Muscle of leg (tissue), 3 donors: ENCODE measurements at regions not wholly inside any gene's neighbourhood (a gene's known extent, or its start where the extent isn't known, plus 50 kb on each side); places are given as distances from the start of the nearest gene placed in this dataset.

ENCODE experiments used
- DNase-seq: peaks from one replicate; pipeline ENCODE4 v3.0.0; 2013
- H3K27ac ChIP-seq: one replicate; pipeline ENCODE4 v1.5.1; 2013; ENCODE audit warnings: mild to moderate bottlenecking, low read length, control low read depth
- H3K27me3 ChIP-seq: one replicate; pipeline ENCODE4 v1.6.1; 2013; ENCODE audit warnings: low read length; ENCODE audit not compliant: control insufficient read depth, insufficient read depth
- H3K36me3 ChIP-seq: one replicate; pipeline ENCODE4 v1.6.1; 2013; ENCODE audit warnings: low read length; ENCODE audit not compliant: control insufficient read depth, insufficient read depth
- H3K4me1 ChIP-seq: one replicate; pipeline ENCODE4 v1.6.1; 2013; ENCODE audit warnings: low read length; ENCODE audit not compliant: control insufficient read depth, insufficient read depth
- H3K4me3 ChIP-seq: one replicate; pipeline ENCODE4 v1.5.1; 2013; ENCODE audit warnings: low read length, control low read depth
- H3K9me3 ChIP-seq: replicated peaks from 2 replicates; pipeline ENCODE4 v1.6.1; 2013; ENCODE audit warnings: low read depth, low read length; ENCODE audit not compliant: control insufficient read depth
- WGBS: methylation state at CpG from one replicate; pipeline ENCODE4 v1.1.5; 2013; ENCODE audit warnings: missing lambda C conversion rate; ENCODE audit not compliant: insufficient coverage; 5-methylcytosine and 5-hydroxymethylcytosine counted together

- WGBS: no CpG with 5 or more reads among the region's 1 CpG
- no peaks in the 10 kb centered on the region for H3K36me3 ChIP-seq
- no peaks in the 10 kb centered on the region for H3K4me1 ChIP-seq
- peak overlapping the region; percentile 29 for H3K27ac ChIP-seq
- no peak overlapping the region for H3K4me3 ChIP-seq
- H3K9me3 ChIP-seq: no peaks in the 10 kb centered on the region
- H3K27me3 ChIP-seq: no peaks in the 10 kb centered on the region
- DNase-seq: peak; percentile 50
Observed at GRCh38 chr12:84691266-84691665, 221.3 kb downstream of the SLC6A15 start.

DNA sequence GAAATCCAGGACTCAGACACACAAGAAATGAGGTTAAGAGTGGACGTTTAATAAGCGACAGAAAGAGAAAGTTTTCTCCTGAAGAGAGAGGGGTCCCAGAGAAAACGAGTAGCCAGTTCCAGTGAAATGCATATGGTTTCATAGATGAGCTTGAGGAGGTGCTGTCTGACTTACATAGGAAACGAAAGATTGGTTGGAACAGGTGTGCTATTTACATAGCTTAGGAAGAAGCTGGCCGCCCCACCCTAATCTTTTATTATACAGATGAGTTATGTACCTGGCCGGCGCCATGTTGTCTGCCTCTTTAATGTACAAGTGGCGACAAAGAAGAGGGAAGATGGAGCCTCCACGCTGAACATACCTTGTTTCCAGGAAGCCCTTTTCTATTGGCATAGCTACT lies 223.0 kb downstream of the SLC6A15 start:
- Histone ChIP-seq H3K4me1 (no peaks in the 10 kb centered on the region), H3K27ac (no peak overlapping the region), H3K9me3 (no peaks in the 10 kb centered on the region), H3K36me3 (no peaks in the 10 kb centered on the region), H3K27me3 (no peaks in the 10 kb centered on the region), H3K4me3 (no peak overlapping the region)
- no peak for DNase-seq
- WGBS: 78% methylated on average over 4 of the region's 9 CpGs

DNA sequence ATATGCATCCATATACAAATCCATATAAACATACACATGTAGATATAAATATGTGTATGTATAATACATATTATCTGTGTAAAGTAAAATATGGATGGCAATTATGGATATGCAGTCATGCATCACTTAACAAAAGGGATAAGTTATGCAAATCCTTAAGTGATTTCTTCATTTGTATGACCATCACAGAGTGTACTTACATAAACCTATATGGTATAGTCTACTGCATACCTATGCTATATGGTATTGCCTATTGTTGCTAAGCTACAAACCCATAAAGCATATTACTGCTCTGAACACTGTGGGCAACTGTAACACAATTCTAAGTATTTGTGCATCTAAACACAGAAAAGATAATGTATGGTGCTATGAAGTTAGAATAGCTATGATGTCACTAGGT lies 227.2 kb downstream of the SLC6A15 start:
- no peaks in the 10 kb centered on the region for H3K4me1 ChIP-seq
- H3K36me3 ChIP-seq: no peaks in the 10 kb centered on the region
- DNase-seq: no peak
- no peaks in the 10 kb centered on the region for H3K9me3 ChIP-seq
- H3K27me3 ChIP-seq: no peaks in the 10 kb centered on the region
- H3K4me3 ChIP-seq: no peak overlapping the region
- H3K27ac ChIP-seq: no peak overlapping the region

DNA sequence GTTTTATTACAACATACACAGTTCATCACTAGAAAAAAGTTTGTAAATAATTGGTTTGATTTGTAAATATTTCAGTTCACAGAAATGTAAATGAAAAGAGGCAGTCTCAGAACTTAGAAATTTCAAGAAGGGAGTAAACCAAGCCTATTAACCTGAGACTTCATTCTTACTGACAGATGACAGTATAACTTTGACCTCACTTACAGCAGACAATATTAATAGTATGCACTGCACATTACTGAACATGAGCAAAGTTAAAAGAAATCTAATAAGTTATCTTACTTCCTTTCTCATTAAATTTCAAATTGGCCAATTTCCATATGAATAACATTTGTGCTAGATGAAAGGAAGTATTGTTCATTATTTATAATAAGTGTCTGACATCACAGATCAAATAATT lies 235.8 kb downstream of the SLC6A15 start:
- H3K4me1 ChIP-seq: no peaks in the 10 kb centered on the region
- no peaks in the 10 kb centered on the region for H3K27me3 ChIP-seq
- no peak overlapping the region for H3K4me3 ChIP-seq
- no peak overlapping the region for H3K27ac ChIP-seq
- H3K9me3 ChIP-seq: no peaks in the 10 kb centered on the region
- no peaks in the 10 kb centered on the region for H3K36me3 ChIP-seq
- no peak for DNase-seq

DNA sequence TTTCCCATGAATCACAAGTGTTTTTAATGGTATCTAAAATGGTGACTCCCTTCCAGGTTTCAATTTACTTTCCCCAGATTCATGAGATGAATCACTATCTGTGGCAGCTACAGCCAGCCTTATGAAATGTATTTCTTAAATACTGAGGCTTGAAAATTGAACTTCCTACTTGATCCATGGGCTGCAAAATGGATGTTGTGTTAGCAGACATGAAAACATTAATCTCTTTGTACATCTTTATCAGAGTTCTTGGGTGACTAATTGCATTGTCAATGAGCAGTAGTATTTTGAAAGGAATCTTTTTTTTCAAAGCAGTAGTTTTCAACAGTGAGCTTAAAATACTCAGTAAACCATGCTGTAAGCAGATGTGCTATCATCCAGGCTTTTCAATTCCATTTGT lies 250.8 kb downstream of the SLC6A15 start:
- no peaks in the 10 kb centered on the region for H3K9me3 ChIP-seq
- no peak for DNase-seq
- H3K4me3 ChIP-seq: no peak overlapping the region
- no peaks in the 10 kb centered on the region for H3K27me3 ChIP-seq
- H3K4me1 ChIP-seq: no peaks in the 10 kb centered on the region
- no peak overlapping the region for H3K27ac ChIP-seq
- no peaks in the 10 kb centered on the region for H3K36me3 ChIP-seq

DNA sequence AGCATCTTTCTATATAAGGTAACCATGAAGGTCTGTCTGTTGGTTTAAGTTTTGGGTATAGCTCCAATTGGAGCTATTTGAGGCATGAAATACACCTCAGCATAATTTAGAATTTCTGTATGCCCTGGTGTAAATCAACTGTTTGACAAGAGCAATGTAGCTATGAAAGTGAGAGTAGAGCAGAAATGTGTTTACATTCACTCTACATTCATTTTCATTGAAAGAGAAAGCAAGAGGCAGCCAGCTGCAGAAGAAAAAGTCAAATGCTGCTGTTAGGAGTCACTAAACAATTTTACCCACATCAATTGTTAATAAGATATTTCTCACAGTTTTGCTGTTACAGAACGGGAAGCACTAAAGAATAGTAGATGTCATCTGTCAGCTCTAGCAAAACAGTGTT lies 252.5 kb downstream of the SLC6A15 start:
- H3K4me3 ChIP-seq: no peak overlapping the region
- H3K36me3 ChIP-seq: no peaks in the 10 kb centered on the region
- H3K27me3 ChIP-seq: no peaks in the 10 kb centered on the region
- no peak overlapping the region for H3K27ac ChIP-seq
- no peaks in the 10 kb centered on the region for H3K4me1 ChIP-seq
- DNase-seq: no peak
- no CpG with 5 or more reads among the region's 1 CpG for WGBS
- H3K9me3 ChIP-seq: no peaks in the 10 kb centered on the region

- no peak overlapping the region for H3K27ac ChIP-seq
- no peak overlapping the region for H3K4me3 ChIP-seq
- no peaks in the 10 kb centered on the region for H3K36me3 ChIP-seq
- no CpG with 5 or more reads among the region's 2 CpGs for WGBS
- no peaks in the 10 kb centered on the region for H3K9me3 ChIP-seq
- no peaks in the 10 kb centered on the region for H3K4me1 ChIP-seq
- H3K27me3 ChIP-seq: no peaks in the 10 kb centered on the region
- DNase-seq: no peak
Observed at GRCh38 chr12:84658877-84659276, 253.7 kb downstream of the SLC6A15 start.

- Histone ChIP-seq H3K27me3 (no peaks in the 10 kb centered on the region), H3K36me3 (no peaks in the 10 kb centered on the region), H3K4me3 (no peak overlapping the region), H3K9me3 (no peaks in the 10 kb centered on the region), H3K27ac (no peak overlapping the region), H3K4me1 (no peaks in the 10 kb centered on the region)
- no CpG with 5 or more reads among the region's 3 CpGs for WGBS
- no peak for DNase-seq
Observed at GRCh38 chr12:84656705-84657104, 255.9 kb downstream of the SLC6A15 start.

GRCh38 chr12:84653482-84653881 lies 259.1 kb downstream of the SLC6A15 start:
- no peaks in the 10 kb centered on the region for H3K9me3 ChIP-seq
- H3K4me1 ChIP-seq: no peaks in the 10 kb centered on the region
- no peaks in the 10 kb centered on the region for H3K36me3 ChIP-seq
- WGBS: no CpG with 5 or more reads among the region's 2 CpGs
- H3K27ac ChIP-seq: no peak overlapping the region
- H3K27me3 ChIP-seq: no peaks in the 10 kb centered on the region
- no peak overlapping the region for H3K4me3 ChIP-seq
- no peak for DNase-seq

GRCh38 chr12:84648425-84648824 lies 264.2 kb downstream of the SLC6A15 start:
- Histone ChIP-seq H3K4me3 (no peak overlapping the region), H3K36me3 (no peaks in the 10 kb centered on the region), H3K27ac (no peak overlapping the region), H3K27me3 (no peaks in the 10 kb centered on the region), H3K9me3 (no peaks in the 10 kb centered on the region), H3K4me1 (no peaks in the 10 kb centered on the region)
- peak; percentile 68 for DNase-seq

GRCh38 chr12:84644908-84645307 lies 267.7 kb downstream of the SLC6A15 start:
- H3K27me3 ChIP-seq: no peaks in the 10 kb centered on the region
- no CpG with 5 or more reads among the region's 2 CpGs for WGBS
- DNase-seq: no peak
- H3K4me3 ChIP-seq: no peak overlapping the region
- H3K36me3 ChIP-seq: no peaks in the 10 kb centered on the region
- H3K27ac ChIP-seq: no peak overlapping the region
- no peaks in the 10 kb centered on the region for H3K4me1 ChIP-seq
- no peaks in the 10 kb centered on the region for H3K9me3 ChIP-seq
